Tibial nerve (tissue), 4 donors: ENCODE measurements at regions not wholly inside any gene's neighbourhood (a gene's known extent, or its start where the extent isn't known, plus 50 kb on each side); places are given as distances from the start of the nearest gene placed in this dataset.

Experiments
- EP300 ChIP-seq, 2 donors: sonication (generic); formaldehyde crosslinking; IDR thresholded peaks; one replicate each; pipeline ENCODE4 v1.6.1; 2017; ENCODE audit warnings: antibody characterized with exemption in 2 of 2, mild to moderate bottlenecking in 1 of 2
- POLR2A ChIP-seq, 2 donors: fragments of 450-650 bp; IDR thresholded peaks; one replicate each; pipeline ENCODE4 v1.6.1; 2017; ENCODE audit warnings: antibody characterized with exemption in 2 of 2, mild to moderate bottlenecking in 2 of 2, moderate library complexity in 2 of 2
- TF ChIP-seq, protein P1 (sequence below), 5 experiments: fragments of 200-600 bp in 3 of 5; fragments of 450-650 bp in 2 of 5; sonication (generic) in 3 of 5; IDR thresholded peaks; one replicate each; pipeline ENCODE4 v1.5.1; 2016 to 2019; ENCODE audit warnings: antibody characterized with exemption in 5 of 5, mild to moderate bottlenecking in 3 of 5, moderate library complexity in 2 of 5

DNA sequence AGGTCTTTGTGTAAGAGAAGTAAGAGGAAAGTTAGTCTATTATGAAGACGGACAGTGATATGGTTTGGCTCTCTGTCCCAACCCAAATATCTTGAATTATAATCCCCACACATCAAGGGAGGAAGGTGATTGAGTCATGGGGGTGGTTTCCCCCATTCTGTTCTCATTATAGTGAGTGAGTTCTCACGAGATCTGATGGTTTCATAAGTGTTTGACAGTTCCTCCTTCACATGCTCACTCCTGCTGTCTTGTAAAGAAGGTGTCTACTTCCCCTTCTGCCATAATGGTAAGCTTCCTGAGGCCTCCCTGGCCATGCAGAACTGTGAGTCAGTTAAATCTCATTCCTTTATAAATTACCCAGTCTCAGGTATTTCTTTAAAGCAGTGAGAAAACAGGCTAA is 67.6 kb downstream of the NEURL3 start:
- no peak for TF ChIP-seq EP300 (IDR thresholded peaks at IDR 0.05)
- TF ChIP-seq, protein P1, sequence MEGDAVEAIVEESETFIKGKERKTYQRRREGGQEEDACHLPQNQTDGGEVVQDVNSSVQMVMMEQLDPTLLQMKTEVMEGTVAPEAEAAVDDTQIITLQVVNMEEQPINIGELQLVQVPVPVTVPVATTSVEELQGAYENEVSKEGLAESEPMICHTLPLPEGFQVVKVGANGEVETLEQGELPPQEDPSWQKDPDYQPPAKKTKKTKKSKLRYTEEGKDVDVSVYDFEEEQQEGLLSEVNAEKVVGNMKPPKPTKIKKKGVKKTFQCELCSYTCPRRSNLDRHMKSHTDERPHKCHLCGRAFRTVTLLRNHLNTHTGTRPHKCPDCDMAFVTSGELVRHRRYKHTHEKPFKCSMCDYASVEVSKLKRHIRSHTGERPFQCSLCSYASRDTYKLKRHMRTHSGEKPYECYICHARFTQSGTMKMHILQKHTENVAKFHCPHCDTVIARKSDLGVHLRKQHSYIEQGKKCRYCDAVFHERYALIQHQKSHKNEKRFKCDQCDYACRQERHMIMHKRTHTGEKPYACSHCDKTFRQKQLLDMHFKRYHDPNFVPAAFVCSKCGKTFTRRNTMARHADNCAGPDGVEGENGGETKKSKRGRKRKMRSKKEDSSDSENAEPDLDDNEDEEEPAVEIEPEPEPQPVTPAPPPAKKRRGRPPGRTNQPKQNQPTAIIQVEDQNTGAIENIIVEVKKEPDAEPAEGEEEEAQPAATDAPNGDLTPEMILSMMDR (IDR thresholded peaks at IDR 0.05): no peak
- no peak for TF ChIP-seq POLR2A (IDR thresholded peaks at IDR 0.05)
